ENCODE measurements at regions not wholly inside any gene's neighbourhood (a gene's known extent, or its start where the extent isn't known, plus 50 kb on each side); places are given as distances from the start of the nearest gene placed in this dataset.

- no peak for DNase-seq
These were observed 50.4 kb upstream of the NXPH2 start for GRCh38 chr2:138830547-138830946.
